22Rv1 (cell line): ENCODE measurements at regions not wholly inside any gene's neighbourhood (a gene's known extent, or its start where the extent isn't known, plus 50 kb on each side); places are given as distances from the start of the nearest gene placed in this dataset.
"Not testable (repeated sequence)": the region's sequence is repeated elsewhere in the genome, so short reads cannot be mapped to it uniquely, and the experiment has no call there.

Experiments used
- H3K27ac ChIP-seq: fragments of 450-650 bp; 2 replicates; pipeline ENCODE4 v1.5.1; 2017
- CTCF ChIP-seq: fragments of 450-650 bp; IDR thresholded peaks from 2 replicates; pipeline ENCODE4 v1.5.1; 2017; ENCODE audit warnings: mild to moderate bottlenecking
- ZFX ChIP-seq: fragments of 450-650 bp; IDR thresholded peaks from 2 replicates; pipeline ENCODE4 v1.6.1; 2017; ENCODE audit warnings: antibody characterized with exemption, borderline replicate concordance

GRCh38 chr2:145543155-145543554 is 1023.2 kb upstream of the ZEB2 start:
- TF ChIP-seq ZFX (no peak), CTCF (no peak)
- no peak overlapping the region for H3K27ac ChIP-seq

- no peak for TF ChIP-seq CTCF
- no peak for TF ChIP-seq ZFX
- H3K27ac ChIP-seq = no peak overlapping the region
These were observed 1021.1 kb upstream of the ZEB2 start for GRCh38 chr2:145541028-145541427.

- no peak overlapping the region for H3K27ac ChIP-seq
- TF ChIP-seq ZFX (no peak), CTCF (no peak)
These were observed 1018.9 kb upstream of the ZEB2 start for GRCh38 chr2:145538661-145539350.

GRCh38 chr2:145530653-145531052 is 1010.7 kb upstream of the ZEB2 start:
- H3K27ac ChIP-seq = no peak overlapping the region
- TF ChIP-seq CTCF (no peak), ZFX (no peak)

- H3K27ac ChIP-seq = no peak overlapping the region
- TF ChIP-seq ZFX = no peak
- TF ChIP-seq CTCF = no peak
These were observed 1004.9 kb upstream of the ZEB2 start for GRCh38 chr2:145524836-145525235.

GRCh38 chr2:145524303-145524702 is 1004.4 kb upstream of the ZEB2 start:
- no peak overlapping the region for H3K27ac ChIP-seq
- TF ChIP-seq ZFX = no peak
- no peak for TF ChIP-seq CTCF

GRCh38 chr2:145519254-145519653 is 999.3 kb upstream of the ZEB2 start:
- H3K27ac ChIP-seq = not testable (repeated sequence)

GRCh38 chr2:145511946-145512345 is 992.0 kb upstream of the ZEB2 start:
- no peak for TF ChIP-seq CTCF
- no peak for TF ChIP-seq ZFX
- no peak overlapping the region for H3K27ac ChIP-seq
